Right lobe of liver (tissue), 6 donors: ENCODE measurements at regions not wholly inside any gene's neighbourhood (a gene's known extent, or its start where the extent isn't known, plus 50 kb on each side); places are given as distances from the start of the nearest gene placed in this dataset.

Experiments used
- ATAC-seq, 4 donors: fragments of 200-7000 bp; cut with Tn5 transposase; one replicate each; pipeline ENCODE4 v1.9.1; 2020; ENCODE audit warnings: mild to moderate bottlenecking in 4 of 4, moderate library complexity in 4 of 4
- DNase-seq, 3 donors: peaks; one replicate each; pipeline ENCODE4 v3.0.0-alpha.2; 2020
- H3K27ac ChIP-seq, 3 donors: fragments of 200-600 bp; one replicate each; pipeline ENCODE4 v1.8.0; 2022
- H3K27me3 ChIP-seq, 2 donors: fragments of 200-600 bp; one replicate each; pipeline ENCODE4 v1.8.0; 2022
- H3K36me3 ChIP-seq, 4 donors: fragments of 200-600 bp; sonication (generic) in 1 of 4; one replicate each; pipeline versions ENCODE4 v1.5.1 to v1.8.0; 2017 to 2022; ENCODE audit warnings: control low read depth in 1 of 4
- H3K4me1 ChIP-seq, 4 donors: fragments of 200-600 bp; sonication (generic) in 1 of 4; one replicate each; pipeline versions ENCODE4 v1.5.1 to v1.8.0; 2017 to 2022; ENCODE audit warnings: control low read depth in 1 of 4
- H3K4me3 ChIP-seq, 3 donors: fragments of 200-600 bp; one replicate each; pipeline ENCODE4 v1.8.0; 2022
- H3K9me3 ChIP-seq, 4 donors: fragments of 200-600 bp; sonication (generic) in 1 of 4; one replicate each; pipeline versions ENCODE4 v1.5.1 to v1.8.0; 2017 to 2022; ENCODE audit warnings: control low read depth in 1 of 4
- POLR2A ChIP-seq: fragments of 450-650 bp; IDR thresholded peaks from one replicate; pipeline ENCODE4 v1.6.1; 2017; ENCODE audit warnings: antibody characterized with exemption, mild to moderate bottlenecking
- WGBS: methylation state at CpG from one replicate; pipeline ENCODE4 v1.1.6; 2018; ENCODE audit warnings: low coverage, low lambda C conversion rate; ENCODE audit not compliant: insufficient coverage; ENCODE audit errors: missing lambda C conversion rate; 5-methylcytosine and 5-hydroxymethylcytosine counted together
- intact Hi-C, 2 donors: fragments of 100-400 bp; cut with DNase I; formaldehyde crosslinking; loops; one replicate each; pipeline versions ENCODE4 v1.11.2 to v1.14.1; 2022
- TF ChIP-seq, protein P1 (sequence below), 4 donors: fragments of 200-600 bp in 3 of 4; fragments of 450-650 bp in 1 of 4; IDR thresholded peaks; one replicate each; pipeline versions ENCODE4 v1.5.1 to v1.8.0; 2016 to 2022; ENCODE audit warnings: antibody characterized with exemption in 4 of 4, mild to moderate bottlenecking in 2 of 4
- donor health status: DM: no; HTN: yes; CAD: no.
- donor health status: DM: no; HTN: no; CAD: no.
- donor health status: DM: no; HTN: no; CAD: no.
- donor health status: DM: no; HTN: yes; CAD: no.
- donor health status: DM: no; HTN: yes; CAD: no.

DNA sequence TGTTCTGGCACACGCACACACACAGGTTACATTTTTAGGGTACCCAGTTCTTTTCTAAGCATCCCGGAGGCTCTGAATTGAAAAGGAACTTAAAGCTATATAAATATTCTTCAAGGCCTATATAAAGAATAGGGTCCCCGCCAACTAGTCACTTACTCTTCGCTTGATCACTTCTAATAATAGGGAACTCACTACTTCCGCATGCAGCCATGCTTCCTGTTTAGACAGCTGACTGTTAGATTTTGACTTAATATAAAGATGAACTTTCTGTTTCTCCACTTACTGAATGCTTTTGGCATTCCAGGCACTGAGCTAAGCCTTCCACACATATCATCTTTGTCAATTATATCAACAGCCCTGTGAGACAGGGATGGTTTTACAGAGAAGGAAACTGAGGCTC lies 259.6 kb downstream of the TSHZ3 start:
- Histone ChIP-seq H3K4me1 (no peaks in the 10 kb centered on the region), H3K36me3 (no peaks in the 10 kb centered on the region), H3K4me3 (no peak overlapping the region), H3K27ac (no peak overlapping the region), H3K27me3 (no peaks in the 10 kb centered on the region), H3K9me3 (no peaks in the 10 kb centered on the region)
- DNase-seq (no peak), ATAC-seq (peak in 3 of 4 donors; percentile 24 to 35 (median 25))
- TF ChIP-seq, protein P1, sequence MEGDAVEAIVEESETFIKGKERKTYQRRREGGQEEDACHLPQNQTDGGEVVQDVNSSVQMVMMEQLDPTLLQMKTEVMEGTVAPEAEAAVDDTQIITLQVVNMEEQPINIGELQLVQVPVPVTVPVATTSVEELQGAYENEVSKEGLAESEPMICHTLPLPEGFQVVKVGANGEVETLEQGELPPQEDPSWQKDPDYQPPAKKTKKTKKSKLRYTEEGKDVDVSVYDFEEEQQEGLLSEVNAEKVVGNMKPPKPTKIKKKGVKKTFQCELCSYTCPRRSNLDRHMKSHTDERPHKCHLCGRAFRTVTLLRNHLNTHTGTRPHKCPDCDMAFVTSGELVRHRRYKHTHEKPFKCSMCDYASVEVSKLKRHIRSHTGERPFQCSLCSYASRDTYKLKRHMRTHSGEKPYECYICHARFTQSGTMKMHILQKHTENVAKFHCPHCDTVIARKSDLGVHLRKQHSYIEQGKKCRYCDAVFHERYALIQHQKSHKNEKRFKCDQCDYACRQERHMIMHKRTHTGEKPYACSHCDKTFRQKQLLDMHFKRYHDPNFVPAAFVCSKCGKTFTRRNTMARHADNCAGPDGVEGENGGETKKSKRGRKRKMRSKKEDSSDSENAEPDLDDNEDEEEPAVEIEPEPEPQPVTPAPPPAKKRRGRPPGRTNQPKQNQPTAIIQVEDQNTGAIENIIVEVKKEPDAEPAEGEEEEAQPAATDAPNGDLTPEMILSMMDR (IDR thresholded peaks at IDR 0.05), result no peak
- TF ChIP-seq POLR2A, result no peak
- intact Hi-C loops, result no loop called here
- WGBS, result 72% methylated on average over 5 of the region's 5 CpGs

DNA sequence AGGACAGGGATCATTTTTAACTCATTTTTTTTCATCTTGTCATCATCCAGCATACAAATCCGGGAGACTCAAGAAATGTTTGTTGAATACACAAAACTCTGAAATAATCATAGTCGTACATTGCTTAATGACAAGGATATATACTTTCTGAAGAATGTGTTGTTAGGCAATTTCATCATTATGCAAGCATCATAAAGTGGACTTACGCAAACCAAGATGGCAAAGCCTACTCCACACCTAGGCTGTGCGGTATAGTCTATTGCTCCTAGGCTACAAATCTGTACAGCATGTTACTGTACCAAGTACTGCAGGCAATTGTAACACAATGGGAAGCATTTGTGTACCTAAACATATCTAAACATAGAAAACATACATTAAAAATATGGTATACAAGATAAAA lies 264.1 kb downstream of the TSHZ3 start:
- no peak for DNase-seq
- H3K9me3 ChIP-seq, result no peaks in the 10 kb centered on the region
- H3K27me3 ChIP-seq, result no peaks in the 10 kb centered on the region
- no peaks in the 10 kb centered on the region for H3K4me1 ChIP-seq
- no peaks in the 10 kb centered on the region for H3K36me3 ChIP-seq
- intact Hi-C loops, result no loop called here
- H3K27ac ChIP-seq, result no peak overlapping the region
- ATAC-seq, result no peak
- H3K4me3 ChIP-seq, result no peak overlapping the region
- whole genome bisulfite sequencing, result 61% methylated on average over 4 of the region's 4 CpGs
- TF ChIP-seq, protein P1 (IDR thresholded peaks at IDR 0.05), result no peak
- no peak for TF ChIP-seq POLR2A

DNA sequence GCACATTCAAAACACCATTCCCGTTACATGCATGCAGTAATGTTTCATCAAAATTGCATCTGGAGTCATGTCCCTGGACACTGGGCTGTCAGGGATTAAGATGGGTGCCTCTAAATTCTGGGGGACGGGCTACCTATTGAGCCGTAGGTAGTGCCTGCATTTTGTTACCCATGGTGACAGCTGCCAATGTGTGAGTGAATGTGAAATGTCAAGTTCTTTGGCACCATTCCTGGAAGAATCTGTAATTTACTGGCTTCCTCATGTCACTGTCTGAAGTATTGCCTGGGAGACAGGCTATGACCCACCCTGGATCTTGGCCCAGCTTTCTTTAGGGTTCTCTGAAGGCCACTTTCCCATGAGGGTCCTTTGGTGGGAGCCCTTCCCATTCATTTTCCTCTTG lies 266.1 kb downstream of the TSHZ3 start:
- Histone ChIP-seq H3K4me3 (no peak overlapping the region), H3K36me3 (no peaks in the 10 kb centered on the region), H3K4me1 (no peaks in the 10 kb centered on the region), H3K27ac (no peak overlapping the region), H3K27me3 (no peaks in the 10 kb centered on the region), H3K9me3 (no peaks in the 10 kb centered on the region)
- DNase-seq (no peak), ATAC-seq (no peak)
- TF ChIP-seq, protein P1 (IDR thresholded peaks at IDR 0.05), result no peak
- no peak for TF ChIP-seq POLR2A
- 21% methylated on average over 3 of the region's 3 CpGs for WGBS
- intact Hi-C loops, result no loop called here

DNA sequence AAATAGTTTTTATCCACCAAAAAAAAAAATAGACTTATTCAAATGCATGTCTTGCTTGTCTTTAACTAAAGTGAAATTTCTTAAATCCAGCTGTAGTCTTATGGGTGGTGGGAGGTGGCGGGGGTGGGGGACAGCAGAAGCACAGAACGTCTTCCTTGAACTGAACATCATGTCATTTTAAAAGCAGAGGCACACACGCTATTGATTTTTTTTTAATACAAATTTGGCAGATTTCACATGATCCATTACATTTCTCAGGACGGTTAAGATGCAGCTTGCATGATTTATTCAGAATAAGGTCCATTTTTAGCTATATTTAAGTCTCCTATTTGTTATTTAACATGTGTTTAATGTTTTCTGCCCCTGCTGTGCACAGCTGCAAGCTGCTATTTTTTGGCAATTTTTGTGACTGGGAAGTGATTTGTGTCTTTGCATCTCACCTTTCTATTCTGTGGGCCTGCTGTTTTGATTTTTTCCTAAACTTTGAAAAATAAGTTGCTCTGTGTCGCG lies 274.0 kb downstream of the TSHZ3 start:
- ATAC-seq, result no peak
- intact Hi-C loops, result no loop called here
- Histone ChIP-seq H3K36me3 (no peaks in the 10 kb centered on the region), H3K9me3 (no peaks in the 10 kb centered on the region), H3K27me3 (peaks cover 0 to 4% of the 10 kb centered on the region in 2 donors), H3K4me1 (no peaks in the 10 kb centered on the region), H3K4me3 (no peak overlapping the region), H3K27ac (no peak overlapping the region)
- no peak for DNase-seq
- TF ChIP-seq POLR2A, result no peak
- TF ChIP-seq, protein P1 (IDR thresholded peaks at IDR 0.05), result no peak
- 48% methylated on average over 6 of the region's 6 CpGs for WGBS
